Activated CD4-positive, alpha-beta T cell treated with anti-CD3 and anti-CD28 coated beads for 36 hours (primary cell): ENCODE measurements at regions not wholly inside any gene's neighbourhood (a gene's known extent, or its start where the extent isn't known, plus 50 kb on each side); places are given as distances from the start of the nearest gene placed in this dataset.

Experiments used
- ATAC-seq: fragments of 200-7000 bp; cut with Tn5 transposase; one replicate; pipeline ENCODE4 v1.10.0; 2021; ENCODE audit warnings: mild to moderate bottlenecking, moderate library complexity
- CTCF ChIA-PET: fragments of 350-600 bp; sonication (Branson Sonifier 250); formaldehyde crosslinking; loops from one replicate; lab custom pipeline; 2021; ENCODE audit warnings: antibody characterized with exemption; lab: Charles Lee
- POLR2A ChIA-PET: fragments of 350-600 bp; sonication (Branson Sonifier 250); formaldehyde crosslinking; loops from one replicate; lab custom pipeline; 2021; ENCODE audit warnings: antibody characterized with exemption, inconsistent platforms; lab: Charles Lee
- DNase-seq: peaks from one replicate; pipeline ENCODE4 v3.0.0-alpha.2; 2020
- H3K27ac Mint-ChIP-seq: one replicate; pipeline ENCODE4 v1.8.0; 2021; ENCODE audit warnings: mixed read lengths
- H3K27me3 Mint-ChIP-seq: one replicate; pipeline ENCODE4 v1.8.0; 2021; ENCODE audit warnings: mixed read lengths
- H3K36me3 Mint-ChIP-seq: one replicate; pipeline ENCODE4 v1.8.0; 2021; ENCODE audit warnings: low read depth, mixed read lengths
- H3K4me1 Mint-ChIP-seq: one replicate; pipeline ENCODE4 v1.8.0; 2021; ENCODE audit warnings: mixed read lengths
- H3K4me3 Mint-ChIP-seq: one replicate; pipeline ENCODE4 v1.8.0; 2021; ENCODE audit warnings: mild to moderate bottlenecking, moderate library complexity, mixed read lengths
- H3K9me3 Mint-ChIP-seq: one replicate; pipeline ENCODE4 v1.8.0; 2021; ENCODE audit warnings: low read depth, mixed read lengths
- intact Hi-C, 2 experiments: fragments of 100-400 bp; cut with DNase I in 1 of 2; cut with micrococcal nuclease in 1 of 2; formaldehyde crosslinking; loops; one replicate each; pipeline versions ENCODE4 v1.14.2 to v1.15.1; 2022 to 2024; cut with DNase I, micrococcal nuclease

GRCh38 chr2:188897096-188897495 is 77.1 kb upstream of the COL3A1 start:
- ATAC-seq, result no peak
- no peaks in the 10 kb centered on the region for H3K9me3 Mint-ChIP-seq
- peaks cover 3% of the 10 kb centered on the region for H3K27me3 Mint-ChIP-seq
- no peak overlapping the region for H3K4me3 Mint-ChIP-seq
- intact Hi-C loops, result no loop called here
- ChIA-PET POLR2A (no interaction called here), CTCF (no interaction called here)
- no peaks in the 10 kb centered on the region for H3K4me1 Mint-ChIP-seq
- no peak overlapping the region for H3K27ac Mint-ChIP-seq
- DNase-seq, result no peak
- H3K36me3 Mint-ChIP-seq, result no peaks in the 10 kb centered on the region

GRCh38 chr2:188898261-188898660 is 75.9 kb upstream of the COL3A1 start:
- Mint-ChIP-seq H3K4me3 (no peak overlapping the region), H3K27ac (no peak overlapping the region), H3K27me3 (peaks cover 4% of the 10 kb centered on the region), H3K36me3 (no peaks in the 10 kb centered on the region), H3K4me1 (no peaks in the 10 kb centered on the region), H3K9me3 (no peaks in the 10 kb centered on the region)
- DNase-seq (no peak), ATAC-seq (no peak)
- POLR2A ChIA-PET, result no interaction called here
- CTCF ChIA-PET, result no interaction called here
- intact Hi-C loops, result no loop called here

GRCh38 chr2:188902901-188903491 is 71.2 kb upstream of the COL3A1 start:
- CTCF ChIA-PET, result no interaction called here

GRCh38 chr2:188903740-188904139 is 70.4 kb upstream of the COL3A1 start:
- ATAC-seq (no peak), DNase-seq (no peak)
- Mint-ChIP-seq H3K4me3 (no peak overlapping the region), H3K36me3 (no peaks in the 10 kb centered on the region), H3K4me1 (no peaks in the 10 kb centered on the region), H3K27me3 (peaks cover 2% of the 10 kb centered on the region), H3K9me3 (no peaks in the 10 kb centered on the region), H3K27ac (no peak overlapping the region)
- ChIA-PET CTCF (no interaction called here), POLR2A (no interaction called here)
- intact Hi-C loops, result no loop called here

More at GRCh38 chr2:188902901-188903491, 71.2 kb upstream of the COL3A1 start:
- no peak for ATAC-seq
- Mint-ChIP-seq H3K4me3 (no peak overlapping the region), H3K4me1 (no peaks in the 10 kb centered on the region), H3K9me3 (no peaks in the 10 kb centered on the region), H3K27me3 (peaks cover 2% of the 10 kb centered on the region), H3K36me3 (no peaks in the 10 kb centered on the region), H3K27ac (no peak overlapping the region)
- POLR2A ChIA-PET, result no interaction called here
- intact Hi-C loops, result no loop called here
- no peak for DNase-seq

GRCh38 chr2:188909036-188909435 is 65.1 kb upstream of the COL3A1 start:
- no peaks in the 10 kb centered on the region for H3K36me3 Mint-ChIP-seq
- H3K27ac Mint-ChIP-seq, result no peak overlapping the region
- POLR2A ChIA-PET, result no interaction called here
- no peak overlapping the region for H3K4me3 Mint-ChIP-seq
- DNase-seq, result no peak
- H3K27me3 Mint-ChIP-seq, result no peaks in the 10 kb centered on the region
- H3K9me3 Mint-ChIP-seq, result no peaks in the 10 kb centered on the region
- intact Hi-C loops, result no loop called here
- H3K4me1 Mint-ChIP-seq, result no peaks in the 10 kb centered on the region
- CTCF ChIA-PET, result interaction anchor here (0.6 kb wide), 1 partner anchor 532 kb away, joined by 3 read pairs; the partner anchor contains the start of gene WDR75
- no peak for ATAC-seq

GRCh38 chr2:188916736-188917135 is 57.4 kb upstream of the COL3A1 start:
- DNase-seq (no peak), ATAC-seq (no peak)
- Mint-ChIP-seq H3K36me3 (no peaks in the 10 kb centered on the region), H3K27ac (no peak overlapping the region), H3K9me3 (no peaks in the 10 kb centered on the region), H3K27me3 (no peaks in the 10 kb centered on the region), H3K4me1 (no peaks in the 10 kb centered on the region), H3K4me3 (no peak overlapping the region)
- POLR2A ChIA-PET, result no interaction called here
- intact Hi-C loops, result no loop called here
- CTCF ChIA-PET, result interaction anchor here (0.6 kb wide), 1 partner anchor 534 kb away, joined by 3 read pairs; no protein-coding TSS in a partner anchor

- no peak overlapping the region for H3K27ac Mint-ChIP-seq
- CTCF ChIA-PET, result interaction anchor here (0.6 kb wide), 1 partner anchor 534 kb away, joined by 3 read pairs; no protein-coding TSS in a partner anchor
Measured at GRCh38 chr2:188917632-188918031, 56.5 kb upstream of the COL3A1 start.

GRCh38 chr2:188919824-188920223 is 54.3 kb upstream of the COL3A1 start:
- intact Hi-C loops, result no loop called here
- DNase-seq (no peak), ATAC-seq (no peak)
- ChIA-PET POLR2A (no interaction called here), CTCF (no interaction called here)
- H3K4me3 Mint-ChIP-seq, result no peak overlapping the region
- H3K27ac Mint-ChIP-seq, result no peak overlapping the region
- no peaks in the 10 kb centered on the region for H3K27me3 Mint-ChIP-seq
- H3K36me3 Mint-ChIP-seq, result no peaks in the 10 kb centered on the region
- H3K9me3 Mint-ChIP-seq, result no peaks in the 10 kb centered on the region
- H3K4me1 Mint-ChIP-seq, result no peaks in the 10 kb centered on the region

More at GRCh38 chr2:188917632-188918031, 56.5 kb upstream of the COL3A1 start:
- no peak overlapping the region for H3K4me3 Mint-ChIP-seq
- ATAC-seq (no peak), DNase-seq (no peak)
- H3K9me3 Mint-ChIP-seq, result no peaks in the 10 kb centered on the region
- no peaks in the 10 kb centered on the region for H3K4me1 Mint-ChIP-seq
- intact Hi-C loops, result no loop called here
- no peaks in the 10 kb centered on the region for H3K36me3 Mint-ChIP-seq
- POLR2A ChIA-PET, result no interaction called here
- H3K27me3 Mint-ChIP-seq, result no peaks in the 10 kb centered on the region

- CTCF ChIA-PET, result no interaction called here
- ATAC-seq (no peak), DNase-seq (no peak)
- intact Hi-C loops, result no loop called here
- Mint-ChIP-seq H3K36me3 (no peaks in the 10 kb centered on the region), H3K27ac (no peak overlapping the region), H3K4me1 (no peaks in the 10 kb centered on the region), H3K9me3 (peaks cover 2% of the 10 kb centered on the region), H3K27me3 (no peaks in the 10 kb centered on the region), H3K4me3 (no peak overlapping the region)
- POLR2A ChIA-PET, result interaction anchor here (0.6 kb wide), 1 partner anchor 136 kb away, joined by 3 read pairs; no protein-coding TSS in a partner anchor
Measured at GRCh38 chr2:188922191-188922590, 52.0 kb upstream of the COL3A1 start.
